HG03378 (cell line): ENCODE measurements at regions not wholly inside any gene's neighbourhood (a gene's known extent, or its start where the extent isn't known, plus 50 kb on each side); places are given as distances from the start of the nearest gene placed in this dataset.
"Not testable (repeated sequence)": the region's sequence is repeated elsewhere in the genome, so short reads cannot be mapped to it uniquely, and the experiment has no call there.

ENCODE experiments used
- ATAC-seq: cut with Tn5 transposase; IDR thresholded peaks from one replicate; pipeline ENCODE4 v1.9.1; 2021; ENCODE audit warnings: mild to moderate bottlenecking, moderate library complexity; ENCODE audit not compliant: unreplicated experiment

- ATAC-seq: not testable (repeated sequence)
Measured at GRCh38 chr4:52157071-52157470, 106.0 kb downstream of the SPATA18 start.

GRCh38 chr4:52157641-52158316, 106.7 kb downstream of the SPATA18 start:
- no peak for ATAC-seq

GRCh38 chr4:52160859-52161258, 109.8 kb downstream of the SPATA18 start:
- no peak for ATAC-seq

GRCh38 chr4:52164116-52164515, 113.0 kb downstream of the SPATA18 start:
- no peak for ATAC-seq

GRCh38 chr4:52172166-52172565, 121.1 kb downstream of the SPATA18 start:
- no peak for ATAC-seq

- ATAC-seq: no peak
Measured at GRCh38 chr4:52173470-52174045, 122.5 kb downstream of the SPATA18 start.

GRCh38 chr4:52187603-52188002, 136.5 kb downstream of the SPATA18 start:
- no peak for ATAC-seq

- ATAC-seq: no peak
Measured at GRCh38 chr4:52192001-52192400, 140.9 kb downstream of the SPATA18 start.

GRCh38 chr4:52192721-52193135, 141.6 kb downstream of the SPATA18 start:
- ATAC-seq: no peak

- ATAC-seq: no peak
Measured at GRCh38 chr4:52195869-52196268, 144.8 kb downstream of the SPATA18 start.

- no peak for ATAC-seq
Measured at GRCh38 chr4:52196606-52197130, 145.6 kb downstream of the SPATA18 start.

- no peak for ATAC-seq
Measured at GRCh38 chr4:52197306-52197705, 146.2 kb downstream of the SPATA18 start.

GRCh38 chr4:52198294-52198693, 147.2 kb downstream of the SPATA18 start:
- ATAC-seq: no peak

GRCh38 chr4:52199574-52200338, 148.7 kb downstream of the SPATA18 start:
- no peak for ATAC-seq

GRCh38 chr4:52200339-52200725, 149.2 kb downstream of the SPATA18 start:
- ATAC-seq: no peak

GRCh38 chr4:52201715-52202114, 150.6 kb downstream of the SPATA18 start:
- no peak for ATAC-seq

GRCh38 chr4:52202251-52202779, 151.2 kb downstream of the SPATA18 start:
- ATAC-seq: no peak

- ATAC-seq: no peak
Measured at GRCh38 chr4:52202931-52203330, 151.8 kb downstream of the SPATA18 start.

GRCh38 chr4:52203351-52203750, 152.2 kb downstream of the SPATA18 start:
- ATAC-seq: no peak

- ATAC-seq: no peak
Measured at GRCh38 chr4:52204921-52205320, 153.8 kb downstream of the SPATA18 start.

- ATAC-seq: not testable (repeated sequence)
Measured at GRCh38 chr4:52207146-52207545, 156.0 kb downstream of the SPATA18 start.

GRCh38 chr4:52212702-52213101, 161.6 kb downstream of the SPATA18 start:
- ATAC-seq: no peak
